Liver (tissue), 8 donors: ENCODE measurements at regions not wholly inside any gene's neighbourhood (a gene's known extent, or its start where the extent isn't known, plus 50 kb on each side); places are given as distances from the start of the nearest gene placed in this dataset.

ENCODE experiments used
- DNase-seq: peaks from one replicate; pipeline ENCODE4 v3.0.0-alpha.2; 2017; ENCODE audit warnings: low spot score
- H3K27ac ChIP-seq, 2 donors: one replicate each; pipeline ENCODE4 v1.7.0; 2013; ENCODE audit warnings: inconsistent platforms in 2 of 2, low read length in 2 of 2, control low read depth in 1 of 2, low read depth in 1 of 2, mild to moderate bottlenecking in 1 of 2
- H3K27me3 ChIP-seq, 4 donors: one replicate each; pipeline versions ENCODE4 v1.6.1 to v1.7.0; 2013; ENCODE audit warnings: low read length in 3 of 4, inconsistent platforms in 1 of 4, mild to moderate bottlenecking in 1 of 4, moderate library complexity in 1 of 4; ENCODE audit not compliant: control insufficient read depth in 4 of 4, insufficient read depth in 4 of 4
- H3K36me3 ChIP-seq, 4 donors: one replicate each; pipeline versions ENCODE4 v1.6.1 to v1.7.0; 2013; ENCODE audit warnings: low read length in 3 of 4, mild to moderate bottlenecking in 3 of 4, low read depth in 1 of 4, moderate library complexity in 1 of 4; ENCODE audit not compliant: control insufficient read depth in 4 of 4, insufficient read depth in 3 of 4
- H3K4me1 ChIP-seq, 4 donors: one replicate each; pipeline versions ENCODE4 v1.6.1 to v1.7.0; 2013; ENCODE audit warnings: low read length in 3 of 4, mild to moderate bottlenecking in 3 of 4, moderate library complexity in 1 of 4; ENCODE audit not compliant: control insufficient read depth in 4 of 4, insufficient read depth in 4 of 4
- H3K4me3 ChIP-seq, 3 donors: one replicate each; pipeline versions ENCODE4 v1.6.1 to v1.7.0; 2013; ENCODE audit warnings: low read length in 3 of 3, control low read depth in 1 of 3, low read depth in 1 of 3, mild to moderate bottlenecking in 1 of 3
- H3K9ac ChIP-seq, 2 donors: one replicate each; pipeline ENCODE4 v1.7.0; 2013; ENCODE audit warnings: low read length in 2 of 2, mild to moderate bottlenecking in 2 of 2, moderate library complexity in 2 of 2, control low read depth in 1 of 2, low read depth in 1 of 2
- H3K9me3 ChIP-seq, 4 donors: one replicate each; pipeline versions ENCODE4 v1.6.1 to v1.7.0; 2013; ENCODE audit warnings: low read length in 3 of 4; ENCODE audit not compliant: control insufficient read depth in 4 of 4
- ATF3 ChIP-seq: IDR thresholded peaks from 2 replicates; pipeline ENCODE4 v1.6.1; 2016; ENCODE audit warnings: antibody characterized with exemption
- EGR1 ChIP-seq, 2 donors: IDR thresholded peaks; 2 replicates each; pipeline ENCODE4 v1.6.1; 2016 to 2018; ENCODE audit warnings: antibody characterized with exemption in 2 of 2, low read depth in 2 of 2
- FOXA1 ChIP-seq: IDR thresholded peaks from 2 replicates; pipeline ENCODE4 v1.6.1; 2016; ENCODE audit warnings: antibody characterized with exemption
- FOXA2 ChIP-seq: IDR thresholded peaks from 2 replicates; pipeline ENCODE4 v1.6.1; 2016; ENCODE audit warnings: antibody characterized with exemption
- GABPA ChIP-seq, 2 donors: IDR thresholded peaks in 1 of 2; conservative IDR thresholded peaks in 1 of 2; 2 replicates each; pipeline ENCODE4 v1.6.1; 2016; ENCODE audit warnings: antibody characterized with exemption in 2 of 2, mild to moderate bottlenecking in 1 of 2, moderate library complexity in 1 of 2
- HNF4A ChIP-seq, 2 donors: conservative IDR thresholded peaks; 2 replicates each; pipeline ENCODE4 v1.6.1; 2016; ENCODE audit warnings: antibody characterized with exemption in 2 of 2, mild to moderate bottlenecking in 2 of 2
- HNF4G ChIP-seq: IDR thresholded peaks from 2 replicates; pipeline ENCODE4 v1.6.1; 2016; ENCODE audit warnings: antibody characterized with exemption
- JUND ChIP-seq, 2 donors: IDR thresholded peaks; 2 replicates each; pipeline ENCODE4 v1.6.1; 2016; ENCODE audit warnings: antibody characterized with exemption in 2 of 2
- MAX ChIP-seq: IDR thresholded peaks from 2 replicates; pipeline ENCODE4 v1.6.1; 2016; ENCODE audit warnings: antibody characterized with exemption
- NR2F2 ChIP-seq: IDR thresholded peaks from 2 replicates; pipeline ENCODE4 v1.6.1; 2016; ENCODE audit warnings: antibody characterized with exemption
- RAD21 ChIP-seq, 2 donors: IDR thresholded peaks; 2 replicates each; pipeline ENCODE4 v1.6.1; 2016; ENCODE audit warnings: antibody characterized with exemption in 2 of 2, mild to moderate bottlenecking in 2 of 2
- REST ChIP-seq: IDR thresholded peaks from 2 replicates; pipeline ENCODE4 v1.6.1; 2016; ENCODE audit warnings: antibody characterized with exemption, mild to moderate bottlenecking
- SP1 ChIP-seq: IDR thresholded peaks from 2 replicates; pipeline ENCODE4 v1.6.1; 2018; ENCODE audit warnings: antibody characterized with exemption, mild to moderate bottlenecking
- YY1 ChIP-seq: IDR thresholded peaks from 2 replicates; pipeline ENCODE4 v1.6.1; 2016; ENCODE audit warnings: antibody characterized with exemption, mild to moderate bottlenecking
- WGBS: extraction: QIAGEN DNeasy Blood & Tissue Kit; methylation state at CpG from one replicate; pipeline ENCODE4 v1.1.7; 2013; 5-methylcytosine and 5-hydroxymethylcytosine counted together
- TF ChIP-seq, protein P1 (sequence below): fragments of 150-350 bp; IDR thresholded peaks from 2 replicates; pipeline ENCODE4 v1.5.1; 2017; ENCODE audit warnings: improper control_type of control experiment, low read depth, low read length; ENCODE audit not compliant: missing input control
- TF ChIP-seq, protein P2 (sequence below): IDR thresholded peaks from 2 replicates; pipeline ENCODE4 v1.6.1; 2016; ENCODE audit warnings: antibody characterized with exemption
- donor health status: healthy.
- donor health status: healthy.
- donor health status: healthy.
- donor health status: healthy.
- donor health status: healthy.

GRCh38 chr9:89751079-89751825 is 146.4 kb downstream of the GADD45G start:
- no peak for DNase-seq
- TF ChIP-seq, protein P1, sequence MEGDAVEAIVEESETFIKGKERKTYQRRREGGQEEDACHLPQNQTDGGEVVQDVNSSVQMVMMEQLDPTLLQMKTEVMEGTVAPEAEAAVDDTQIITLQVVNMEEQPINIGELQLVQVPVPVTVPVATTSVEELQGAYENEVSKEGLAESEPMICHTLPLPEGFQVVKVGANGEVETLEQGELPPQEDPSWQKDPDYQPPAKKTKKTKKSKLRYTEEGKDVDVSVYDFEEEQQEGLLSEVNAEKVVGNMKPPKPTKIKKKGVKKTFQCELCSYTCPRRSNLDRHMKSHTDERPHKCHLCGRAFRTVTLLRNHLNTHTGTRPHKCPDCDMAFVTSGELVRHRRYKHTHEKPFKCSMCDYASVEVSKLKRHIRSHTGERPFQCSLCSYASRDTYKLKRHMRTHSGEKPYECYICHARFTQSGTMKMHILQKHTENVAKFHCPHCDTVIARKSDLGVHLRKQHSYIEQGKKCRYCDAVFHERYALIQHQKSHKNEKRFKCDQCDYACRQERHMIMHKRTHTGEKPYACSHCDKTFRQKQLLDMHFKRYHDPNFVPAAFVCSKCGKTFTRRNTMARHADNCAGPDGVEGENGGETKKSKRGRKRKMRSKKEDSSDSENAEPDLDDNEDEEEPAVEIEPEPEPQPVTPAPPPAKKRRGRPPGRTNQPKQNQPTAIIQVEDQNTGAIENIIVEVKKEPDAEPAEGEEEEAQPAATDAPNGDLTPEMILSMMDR: no peak
- TF ChIP-seq NR2F2 (no peak), SP1 (no peak), RAD21 (IDR thresholded peaks at IDR 0.05) (no peak), EGR1 (IDR thresholded peaks at IDR 0.05; ENCODE audit: low read depth in 2 of 2) (no peak), REST (no peak), YY1 (no peak), JUND (IDR thresholded peaks at IDR 0.05) (no peak), ATF3 (no peak), FOXA1 (no peak), MAX (no peak), HNF4G (no peak), FOXA2 (no peak), GABPA (IDR thresholded peaks at IDR 0.05 in 1 of 2, conservative IDR thresholded peaks at IDR 0.05 in 1 of 2) (no peak), HNF4A (conservative IDR thresholded peaks at IDR 0.05) (no peak)
- TF ChIP-seq, protein P2, sequence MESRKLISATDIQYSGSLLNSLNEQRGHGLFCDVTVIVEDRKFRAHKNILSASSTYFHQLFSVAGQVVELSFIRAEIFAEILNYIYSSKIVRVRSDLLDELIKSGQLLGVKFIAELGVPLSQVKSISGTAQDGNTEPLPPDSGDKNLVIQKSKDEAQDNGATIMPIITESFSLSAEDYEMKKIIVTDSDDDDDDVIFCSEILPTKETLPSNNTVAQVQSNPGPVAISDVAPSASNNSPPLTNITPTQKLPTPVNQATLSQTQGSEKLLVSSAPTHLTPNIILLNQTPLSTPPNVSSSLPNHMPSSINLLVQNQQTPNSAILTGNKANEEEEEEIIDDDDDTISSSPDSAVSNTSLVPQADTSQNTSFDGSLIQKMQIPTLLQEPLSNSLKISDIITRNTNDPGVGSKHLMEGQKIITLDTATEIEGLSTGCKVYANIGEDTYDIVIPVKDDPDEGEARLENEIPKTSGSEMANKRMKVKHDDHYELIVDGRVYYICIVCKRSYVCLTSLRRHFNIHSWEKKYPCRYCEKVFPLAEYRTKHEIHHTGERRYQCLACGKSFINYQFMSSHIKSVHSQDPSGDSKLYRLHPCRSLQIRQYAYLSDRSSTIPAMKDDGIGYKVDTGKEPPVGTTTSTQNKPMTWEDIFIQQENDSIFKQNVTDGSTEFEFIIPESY: no peak
- H3K36me3 ChIP-seq: no peaks in the 10 kb centered on the region
- WGBS: 91% methylated on average over 6 of the region's 6 CpGs
- no peak overlapping the region for H3K27ac ChIP-seq
- H3K4me3 ChIP-seq: no peak overlapping the region
- H3K4me1 ChIP-seq: peaks cover 3 to 34% (median 10%) of the 10 kb centered on the region in 4 donors
- H3K9ac ChIP-seq: no peak overlapping the region
- H3K27me3 ChIP-seq: no peaks in the 10 kb centered on the region
- H3K9me3 ChIP-seq: no peaks in the 10 kb centered on the region
